ENCODE measurements at regions not wholly inside any gene's neighbourhood (a gene's known extent, or its start where the extent isn't known, plus 50 kb on each side); places are given as distances from the start of the nearest gene placed in this dataset.

DNA sequence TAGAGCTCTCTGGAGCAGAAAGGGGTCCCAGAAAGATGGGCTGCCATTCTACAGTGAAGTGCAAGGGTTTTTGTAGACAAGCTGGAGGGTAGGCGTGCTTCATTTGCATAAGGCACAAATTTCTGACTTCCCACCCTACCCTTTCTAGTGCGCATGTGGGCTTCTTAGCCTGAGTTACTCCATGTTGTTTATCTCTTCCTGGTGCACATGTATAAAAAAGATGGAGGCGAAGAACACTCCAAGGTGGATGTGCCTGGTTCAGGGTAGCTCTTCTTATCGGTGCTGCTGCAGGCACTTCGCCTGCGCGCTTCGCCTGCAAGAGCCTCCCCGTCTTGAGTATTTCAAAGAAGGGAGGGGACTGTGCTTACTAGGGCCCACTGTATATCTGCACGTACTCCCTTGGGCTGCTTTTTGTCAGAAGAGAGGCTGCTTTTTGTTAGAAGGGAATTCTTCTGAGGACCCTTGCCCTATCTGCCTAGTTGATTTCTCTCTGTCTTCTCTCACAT is 1047.3 kb upstream of the CNTN5 start (continued):
- peak; percentile 99 for TF ChIP-seq IRF9 (tag; IDR thresholded peaks at IDR 0.05)
- TF ChIP-seq LARP7 (IDR thresholded peaks at IDR 0.05) = no peak
- TF ChIP-seq, protein P1, sequence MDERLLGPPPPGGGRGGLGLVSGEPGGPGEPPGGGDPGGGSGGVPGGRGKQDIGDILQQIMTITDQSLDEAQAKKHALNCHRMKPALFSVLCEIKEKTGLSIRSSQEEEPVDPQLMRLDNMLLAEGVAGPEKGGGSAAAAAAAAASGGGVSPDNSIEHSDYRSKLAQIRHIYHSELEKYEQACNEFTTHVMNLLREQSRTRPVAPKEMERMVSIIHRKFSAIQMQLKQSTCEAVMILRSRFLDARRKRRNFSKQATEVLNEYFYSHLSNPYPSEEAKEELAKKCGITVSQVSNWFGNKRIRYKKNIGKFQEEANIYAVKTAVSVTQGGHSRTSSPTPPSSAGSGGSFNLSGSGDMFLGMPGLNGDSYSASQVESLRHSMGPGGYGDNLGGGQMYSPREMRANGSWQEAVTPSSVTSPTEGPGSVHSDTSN (CRISPR knock-in tag; IDR thresholded peaks at IDR 0.05; ENCODE audit: low read depth) = no peak
- TF ChIP-seq, protein P1 (tag; conservative IDR thresholded peaks at IDR 0.05; ENCODE audit: low read depth) = peak; percentile 88
- no peak for TF ChIP-seq SMC3 (conservative IDR thresholded peaks at IDR 0.05; ENCODE audit: insufficient read depth, low read depth, low read length)
- TF ChIP-seq ZNF217 (CRISPR knock-in tag; IDR thresholded peaks at IDR 0.05) = no peak
- no peak for TF ChIP-seq TRIM28 (IDR thresholded peaks at IDR 0.05)
- TF ChIP-seq FOSL1 (tag; conservative IDR thresholded peaks at IDR 0.05) = peak; percentile 65
- TF ChIP-seq MECOM (CRISPR knock-in tag; IDR thresholded peaks at IDR 0.05) = peak; percentile 100
- no peak for TF ChIP-seq ZNF431 (CRISPR knock-in tag; IDR thresholded peaks at IDR 0.05)
- no peak for TF ChIP-seq FOXA1 (IDR thresholded peaks at IDR 0.05; ENCODE audit: borderline replicate concordance)
- TF ChIP-seq ZNF184 (CRISPR knock-in tag; IDR thresholded peaks at IDR 0.05) = no peak
- no peak; a peak in 1 of 4 replicates for TF ChIP-seq TBL1XR1 (IDR thresholded peaks at IDR 0.05; ENCODE audit: low read length in 2 of 2)
- TF ChIP-seq MYNN (IDR thresholded peaks at IDR 0.05) = 0 out of 2 replicates have a peak, but pooled peaks have one; percentile 27
- TF ChIP-seq MYNN (CRISPR knock-in tag; IDR thresholded peaks at IDR 0.05) = no peak
- no peak for TF ChIP-seq BRF2 (IDR thresholded peaks at IDR 0.05; ENCODE audit: borderline replicate concordance, insufficient read depth, insufficient read length)
- peak; percentile 87 for TF ChIP-seq ZNF347 (CRISPR knock-in tag; IDR thresholded peaks at IDR 0.05; ENCODE audit: low read depth)
- peak; percentile 99 for TF ChIP-seq FOXO4 (CRISPR knock-in tag; IDR thresholded peaks at IDR 0.05)
- TF ChIP-seq ZNF778 (CRISPR knock-in tag; IDR thresholded peaks at IDR 0.05) = no peak
- peak; percentile 45; the same call in 1 of the 2 replicates for TF ChIP-seq CTBP1 (IDR thresholded peaks at IDR 0.05; ENCODE audit: borderline replicate concordance)
- no peak for TF ChIP-seq PCBP2 (IDR thresholded peaks at IDR 0.05; ENCODE audit: low read depth, low read length, poor library complexity, severe bottlenecking)
- peak; percentile 86 for TF ChIP-seq ZNF23 (CRISPR knock-in tag; IDR thresholded peaks at IDR 0.05)
- peak; percentile 100 for TF ChIP-seq ZNF668 (CRISPR knock-in tag; IDR thresholded peaks at IDR 0.05)
- no peak for TF ChIP-seq FOXM1 (IDR thresholded peaks at IDR 0.05; ENCODE audit: low read depth)
- no peak for TF ChIP-seq FOXM1 (CRISPR knock-in tag; IDR thresholded peaks at IDR 0.05; ENCODE audit: low read depth)
- peak; percentile 96 for TF ChIP-seq KLF10 (CRISPR knock-in tag; IDR thresholded peaks at IDR 0.05)
- TF ChIP-seq NCOA2 (IDR thresholded peaks at IDR 0.05; ENCODE audit: partially characterized antibody in 2 of 2) = no peak

All from K562 (cell line).